Vagina (tissue), 2 donors: ENCODE measurements at regions not wholly inside any gene's neighbourhood (a gene's known extent, or its start where the extent isn't known, plus 50 kb on each side); places are given as distances from the start of the nearest gene placed in this dataset.

Experiments
- POLR2A ChIP-seq, 2 donors: fragments of 450-650 bp; IDR thresholded peaks; one replicate each; pipeline ENCODE4 v1.6.1; 2017; ENCODE audit warnings: antibody characterized with exemption in 2 of 2, mild to moderate bottlenecking in 2 of 2, moderate library complexity in 2 of 2
- POLR2AphosphoS5 ChIP-seq, 2 donors: sonication (generic); formaldehyde crosslinking; IDR thresholded peaks; one replicate each; pipeline ENCODE4 v1.9.0; 2017; ENCODE audit warnings: antibody characterized with exemption in 2 of 2, mild to moderate bottlenecking in 2 of 2, low read depth in 1 of 2; ENCODE audit not compliant: insufficient read depth in 1 of 2
- TF ChIP-seq, protein P1 (sequence below), 3 experiments: fragments of 450-650 bp in 2 of 3; fragments of 200-600 bp in 1 of 3; sonication (generic) in 1 of 3; IDR thresholded peaks; one replicate each; pipeline ENCODE4 v1.5.1; 2017 to 2019; ENCODE audit warnings: antibody characterized with exemption in 3 of 3, mild to moderate bottlenecking in 2 of 3, moderate library complexity in 2 of 3

DNA sequence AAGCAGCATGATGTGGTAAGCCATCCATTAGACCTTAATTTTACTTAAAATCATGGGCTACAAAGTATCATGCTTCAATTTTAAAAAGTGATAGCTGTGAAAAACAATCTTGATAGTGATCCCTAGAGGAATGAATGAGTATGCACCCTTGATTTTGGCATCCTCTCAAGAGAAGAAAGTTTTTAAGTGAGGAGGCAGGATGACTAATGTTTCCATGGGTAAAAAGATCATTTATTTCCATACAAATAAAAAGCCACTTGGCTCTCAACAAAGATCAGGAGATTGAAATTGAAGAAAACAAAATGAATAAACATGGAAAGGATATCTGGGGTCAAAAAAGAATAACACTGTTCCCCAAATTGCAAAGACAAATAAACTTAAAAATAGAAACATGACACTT lies 305.4 kb downstream of the MEX3B start:
- no peak for TF ChIP-seq POLR2AphosphoS5 (IDR thresholded peaks at IDR 0.05; ENCODE audit: insufficient read depth in 1 of 2, low read depth in 1 of 2)
- TF ChIP-seq, protein P1, sequence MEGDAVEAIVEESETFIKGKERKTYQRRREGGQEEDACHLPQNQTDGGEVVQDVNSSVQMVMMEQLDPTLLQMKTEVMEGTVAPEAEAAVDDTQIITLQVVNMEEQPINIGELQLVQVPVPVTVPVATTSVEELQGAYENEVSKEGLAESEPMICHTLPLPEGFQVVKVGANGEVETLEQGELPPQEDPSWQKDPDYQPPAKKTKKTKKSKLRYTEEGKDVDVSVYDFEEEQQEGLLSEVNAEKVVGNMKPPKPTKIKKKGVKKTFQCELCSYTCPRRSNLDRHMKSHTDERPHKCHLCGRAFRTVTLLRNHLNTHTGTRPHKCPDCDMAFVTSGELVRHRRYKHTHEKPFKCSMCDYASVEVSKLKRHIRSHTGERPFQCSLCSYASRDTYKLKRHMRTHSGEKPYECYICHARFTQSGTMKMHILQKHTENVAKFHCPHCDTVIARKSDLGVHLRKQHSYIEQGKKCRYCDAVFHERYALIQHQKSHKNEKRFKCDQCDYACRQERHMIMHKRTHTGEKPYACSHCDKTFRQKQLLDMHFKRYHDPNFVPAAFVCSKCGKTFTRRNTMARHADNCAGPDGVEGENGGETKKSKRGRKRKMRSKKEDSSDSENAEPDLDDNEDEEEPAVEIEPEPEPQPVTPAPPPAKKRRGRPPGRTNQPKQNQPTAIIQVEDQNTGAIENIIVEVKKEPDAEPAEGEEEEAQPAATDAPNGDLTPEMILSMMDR (IDR thresholded peaks at IDR 0.05) = no peak
- TF ChIP-seq POLR2A (IDR thresholded peaks at IDR 0.05) = no peak
